Loucy (cell line): ENCODE measurements at regions not wholly inside any gene's neighbourhood (a gene's known extent, or its start where the extent isn't known, plus 50 kb on each side); places are given as distances from the start of the nearest gene placed in this dataset.

Experiments used
- H2AFZ ChIP-seq: fragments of 200-600 bp; sonication (generic); 2 replicates; pipeline ENCODE4 v1.6.0; 2016; ENCODE audit warnings: antibody characterized with exemption, mild to moderate bottlenecking, low read length, moderate library complexity
- H3F3A ChIP-seq: fragments of 200-600 bp; 2 replicates; pipeline ENCODE4 v1.6.0; 2016; ENCODE audit warnings: antibody characterized with exemption, low read depth, mild to moderate bottlenecking
- H3K27me3 ChIP-seq: fragments of 200-600 bp; sonication (generic); 2 replicates; pipeline ENCODE4 v1.6.1; 2014; ENCODE audit warnings: low read length, mild to moderate bottlenecking; ENCODE audit not compliant: insufficient read depth, poor library complexity, severe bottlenecking
- H3K36me3 ChIP-seq: fragments of 200-600 bp; sonication (generic); 2 replicates; pipeline ENCODE4 v1.6.1; 2016; ENCODE audit warnings: low read length; ENCODE audit not compliant: insufficient read depth
- H3K4me1 ChIP-seq: fragments of 200-600 bp; sonication (generic); 2 replicates; pipeline ENCODE4 v1.5.1; 2014; ENCODE audit warnings: low read length, mild to moderate bottlenecking; ENCODE audit not compliant: insufficient read depth, poor library complexity, severe bottlenecking
- H3K4me2 ChIP-seq: fragments of 200-600 bp; sonication (generic); 2 replicates; pipeline ENCODE4 v1.6.0; 2014; ENCODE audit warnings: antibody characterized with exemption, low read length, low read depth, mild to moderate bottlenecking; ENCODE audit not compliant: poor library complexity, severe bottlenecking
- H3K4me3 ChIP-seq: fragments of 200-600 bp; sonication (generic); 2 replicates; pipeline ENCODE4 v1.5.1; 2014; ENCODE audit warnings: low read length, mild to moderate bottlenecking, mixed read lengths; ENCODE audit not compliant: poor library complexity, severe bottlenecking
- H3K79me2 ChIP-seq: fragments of 200-600 bp; sonication (generic); 2 replicates; pipeline ENCODE4 v1.6.1; 2014; ENCODE audit warnings: low read length; ENCODE audit not compliant: insufficient read depth
- H3K9ac ChIP-seq: fragments of 200-600 bp; sonication (generic); 2 replicates; pipeline ENCODE4 v1.6.0; 2014; ENCODE audit warnings: mild to moderate bottlenecking, low read depth, low read length, moderate library complexity; ENCODE audit not compliant: poor library complexity, severe bottlenecking
- H3K9me2 ChIP-seq: fragments of 200-600 bp; sonication (generic); replicated peaks from 2 replicates; pipeline ENCODE4 v1.6.1; 2016; ENCODE audit warnings: low read depth, low read length, mixed read lengths
- H3K9me3 ChIP-seq: fragments of 200-600 bp; sonication (generic); 2 replicates; pipeline ENCODE4 v1.6.1; 2014; ENCODE audit warnings: mild to moderate bottlenecking, antibody characterized with exemption, low read length, low read depth; ENCODE audit not compliant: insufficient read depth
- H4K20me1 ChIP-seq: fragments of 200-600 bp; sonication (generic); 2 replicates; pipeline ENCODE4 v1.6.0; 2014; ENCODE audit warnings: antibody characterized with exemption, low read length, mild to moderate bottlenecking; ENCODE audit not compliant: insufficient read depth, poor library complexity, severe bottlenecking
- EZH2phosphoT487 ChIP-seq: fragments of 200-600 bp; IDR thresholded peaks from 2 replicates; pipeline ENCODE4 v1.6.1; 2018; ENCODE audit warnings: antibody characterized with exemption, mild to moderate bottlenecking, moderate library complexity, borderline replicate concordance
- TF ChIP-seq, protein P1 (sequence below): fragments of 200-600 bp; sonication (generic); conservative IDR thresholded peaks from 2 replicates; pipeline ENCODE4 v1.5.1; 2014; ENCODE audit warnings: mild to moderate bottlenecking, antibody characterized with exemption, low read length

DNA sequence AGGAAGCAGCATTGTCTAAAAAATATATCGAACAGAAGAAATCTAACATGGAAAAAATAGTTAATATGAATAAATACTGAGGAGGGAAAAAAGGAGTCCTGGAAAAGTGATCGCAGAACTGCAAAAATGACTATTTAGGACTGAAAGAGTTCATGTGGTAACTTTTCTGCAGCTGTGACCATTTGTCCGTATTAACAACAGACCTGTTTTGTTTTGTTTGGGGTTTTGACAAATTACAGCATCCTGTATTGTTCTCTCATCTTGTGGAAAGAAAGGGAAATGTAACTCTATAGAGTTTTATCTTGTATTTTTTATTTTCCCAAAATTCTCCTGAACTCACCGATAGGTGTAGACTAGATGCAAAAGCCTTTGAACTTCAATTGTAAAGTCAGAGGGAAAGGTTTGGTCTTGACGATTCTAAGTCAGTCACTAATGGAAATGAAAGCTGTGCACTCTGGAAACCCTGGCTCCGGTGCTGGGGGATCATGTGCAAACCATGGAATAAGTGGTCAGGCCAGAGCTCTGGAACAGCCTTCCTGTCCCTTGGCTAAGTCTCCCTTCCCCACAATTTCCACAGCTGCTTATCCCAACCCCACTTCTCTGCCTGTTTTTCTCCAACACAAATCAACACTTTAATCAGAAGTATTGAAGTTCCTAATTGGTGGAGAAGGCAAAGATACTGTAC is 51.2 kb upstream of the MARCKS start:
- TF ChIP-seq, protein P1, sequence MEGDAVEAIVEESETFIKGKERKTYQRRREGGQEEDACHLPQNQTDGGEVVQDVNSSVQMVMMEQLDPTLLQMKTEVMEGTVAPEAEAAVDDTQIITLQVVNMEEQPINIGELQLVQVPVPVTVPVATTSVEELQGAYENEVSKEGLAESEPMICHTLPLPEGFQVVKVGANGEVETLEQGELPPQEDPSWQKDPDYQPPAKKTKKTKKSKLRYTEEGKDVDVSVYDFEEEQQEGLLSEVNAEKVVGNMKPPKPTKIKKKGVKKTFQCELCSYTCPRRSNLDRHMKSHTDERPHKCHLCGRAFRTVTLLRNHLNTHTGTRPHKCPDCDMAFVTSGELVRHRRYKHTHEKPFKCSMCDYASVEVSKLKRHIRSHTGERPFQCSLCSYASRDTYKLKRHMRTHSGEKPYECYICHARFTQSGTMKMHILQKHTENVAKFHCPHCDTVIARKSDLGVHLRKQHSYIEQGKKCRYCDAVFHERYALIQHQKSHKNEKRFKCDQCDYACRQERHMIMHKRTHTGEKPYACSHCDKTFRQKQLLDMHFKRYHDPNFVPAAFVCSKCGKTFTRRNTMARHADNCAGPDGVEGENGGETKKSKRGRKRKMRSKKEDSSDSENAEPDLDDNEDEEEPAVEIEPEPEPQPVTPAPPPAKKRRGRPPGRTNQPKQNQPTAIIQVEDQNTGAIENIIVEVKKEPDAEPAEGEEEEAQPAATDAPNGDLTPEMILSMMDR = no peak
- no peak for TF ChIP-seq EZH2phosphoT487
- Histone ChIP-seq H3K79me2 (no peaks in the 10 kb centered on the region), H3K36me3 (no peaks in the 10 kb centered on the region), H3K4me1 (no peaks in the 10 kb centered on the region), H3F3A (no peaks in the 10 kb centered on the region), H3K4me3 (no peak overlapping the region), H3K4me2 (no peak overlapping the region), H2AFZ (no peak overlapping the region), H3K9ac (no peak overlapping the region), H3K27me3 (no peaks in the 10 kb centered on the region), H3K9me2 (no peaks in the 10 kb centered on the region), H4K20me1 (no peaks in the 10 kb centered on the region), H3K9me3 (no peaks in the 10 kb centered on the region)
